GM21737 (cell line): ENCODE measurements at regions not wholly inside any gene's neighbourhood (a gene's known extent, or its start where the extent isn't known, plus 50 kb on each side); places are given as distances from the start of the nearest gene placed in this dataset.

Experiments
- ATAC-seq: cut with Tn5 transposase; IDR thresholded peaks from one replicate; pipeline ENCODE4 v1.9.1; 2021; ENCODE audit warnings: mild to moderate bottlenecking, moderate library complexity; ENCODE audit not compliant: unreplicated experiment

GRCh38 chr18:78627551-78628346 lies 351.9 kb upstream of the SALL3 start:
- ATAC-seq, result no peak

- ATAC-seq, result no peak
Observed at GRCh38 chr18:78629426-78629825, 350.2 kb upstream of the SALL3 start.

GRCh38 chr18:78630356-78630755 lies 349.3 kb upstream of the SALL3 start:
- no peak for ATAC-seq

- ATAC-seq, result no peak
Observed at GRCh38 chr18:78630981-78631510, 348.6 kb upstream of the SALL3 start.

- no peak for ATAC-seq
Observed at GRCh38 chr18:78632111-78632541, 347.5 kb upstream of the SALL3 start.

GRCh38 chr18:78634061-78634696 lies 345.4 kb upstream of the SALL3 start:
- no peak for ATAC-seq

GRCh38 chr18:78635093-78635800 lies 344.4 kb upstream of the SALL3 start:
- no peak for ATAC-seq

GRCh38 chr18:78636260-78636659 lies 343.4 kb upstream of the SALL3 start:
- no peak for ATAC-seq

- no peak for ATAC-seq
Observed at GRCh38 chr18:78637442-78638402, 341.9 kb upstream of the SALL3 start.

- ATAC-seq, result no peak
Observed at GRCh38 chr18:78639006-78639950, 340.3 kb upstream of the SALL3 start.

- no peak for ATAC-seq
Observed at GRCh38 chr18:78640246-78640995, 339.2 kb upstream of the SALL3 start.

- no peak for ATAC-seq
Observed at GRCh38 chr18:78641689-78642231, 337.9 kb upstream of the SALL3 start.

GRCh38 chr18:78642296-78642951 lies 337.2 kb upstream of the SALL3 start:
- no peak for ATAC-seq

GRCh38 chr18:78643004-78643403 lies 336.6 kb upstream of the SALL3 start:
- no peak for ATAC-seq

GRCh38 chr18:78643981-78644380 lies 335.6 kb upstream of the SALL3 start:
- ATAC-seq, result no peak

GRCh38 chr18:78645216-78645615 lies 334.4 kb upstream of the SALL3 start:
- ATAC-seq, result no peak

GRCh38 chr18:78647018-78647417 lies 332.6 kb upstream of the SALL3 start:
- ATAC-seq, result no peak

GRCh38 chr18:78649421-78649820 lies 330.2 kb upstream of the SALL3 start:
- ATAC-seq, result no peak
